ENCODE measurements at regions not wholly inside any gene's neighbourhood (a gene's known extent, or its start where the extent isn't known, plus 50 kb on each side); places are given as distances from the start of the nearest gene placed in this dataset.
"Not testable (repeated sequence)": the region's sequence is repeated elsewhere in the genome, so short reads cannot be mapped to it uniquely, and the experiment has no call there.

GRCh38 chr12:75658901-75659823 lies 147.8 kb upstream of the KRR1 start:
- peak; percentile 78 to 84 for DNase-seq

DNA sequence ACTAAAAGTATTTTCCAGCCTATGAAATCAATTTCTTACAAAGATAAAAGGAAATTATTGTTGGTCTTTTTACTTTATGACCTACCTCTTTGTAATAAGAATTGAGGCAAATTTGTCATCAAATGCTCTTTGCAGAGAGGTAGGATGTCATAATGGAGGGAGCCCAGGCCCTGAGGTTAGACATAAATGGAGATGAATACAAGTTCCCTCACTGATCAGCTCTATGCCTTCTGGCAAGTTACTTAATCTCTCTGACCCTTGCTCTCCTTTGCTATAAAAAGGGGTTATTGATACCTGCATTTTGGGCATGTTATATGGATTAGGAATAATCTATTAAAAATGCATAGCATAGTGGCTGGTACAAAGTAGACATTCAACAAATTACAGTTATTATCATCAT lies 146.9 kb upstream of the KRR1 start:
- peak in 1 of 2 experiments; percentile 60 for DNase-seq

GRCh38 chr12:75657831-75658230 lies 146.4 kb upstream of the KRR1 start:
- DNase-seq, result no peak

- not testable (repeated sequence) for DNase-seq
These were observed 145.9 kb upstream of the KRR1 start for GRCh38 chr12:75657354-75657753.

DNA sequence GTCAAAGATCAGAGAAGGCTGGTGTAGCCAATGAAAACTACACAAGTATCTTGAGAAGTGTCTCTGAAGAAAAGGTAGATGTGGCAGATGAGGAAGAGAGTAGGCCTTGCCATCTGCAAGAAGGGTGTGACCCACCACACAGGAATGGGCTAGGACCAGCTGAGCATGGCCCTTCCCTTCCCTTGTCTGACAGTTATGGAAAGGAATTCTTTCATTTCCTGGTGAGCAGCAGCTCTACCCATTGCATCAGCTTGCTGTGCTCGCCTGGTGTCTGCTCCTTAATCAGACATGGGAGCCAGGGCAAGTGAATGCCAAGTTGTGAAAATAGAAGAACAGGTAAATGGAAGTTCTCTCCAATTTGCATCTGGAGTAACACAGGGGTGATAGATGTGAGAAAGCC lies 145.2 kb upstream of the KRR1 start:
- no peak for DNase-seq

GRCh38 chr12:75656210-75656609 lies 144.8 kb upstream of the KRR1 start:
- no peak for DNase-seq

- no peak for DNase-seq
These were observed 144.0 kb upstream of the KRR1 start for GRCh38 chr12:75655315-75655806.

- DNase-seq, result no peak
These were observed 139.9 kb upstream of the KRR1 start for GRCh38 chr12:75651342-75651695.

- no peak for DNase-seq
These were observed 139.4 kb upstream of the KRR1 start for GRCh38 chr12:75650595-75651341.

DNA sequence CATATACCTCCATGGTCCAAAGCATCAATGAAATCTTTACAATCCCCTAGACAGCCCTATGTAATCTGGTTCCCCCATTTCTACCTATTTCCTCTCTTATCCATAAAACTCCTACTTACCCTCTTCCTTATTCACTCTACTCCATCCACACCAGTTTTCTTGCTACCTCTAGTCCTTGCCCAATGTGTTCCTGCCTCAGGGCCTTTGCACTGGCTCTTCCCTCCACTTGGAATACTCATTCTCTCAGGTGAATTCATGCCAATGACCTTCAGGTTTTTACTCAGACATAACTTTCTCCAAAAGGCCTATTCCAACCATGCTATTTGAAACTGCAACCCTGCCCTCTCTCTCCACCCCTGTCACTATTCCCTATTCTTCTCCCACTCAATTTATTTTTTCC lies 138.7 kb upstream of the KRR1 start:
- no peak for DNase-seq

GRCh38 chr12:75648856-75649255 lies 137.4 kb upstream of the KRR1 start:
- DNase-seq, result no peak

GRCh38 chr12:75646329-75647210 lies 135.2 kb upstream of the KRR1 start:
- no peak for DNase-seq

GRCh38 chr12:75644472-75645072 lies 133.2 kb upstream of the KRR1 start:
- no peak for DNase-seq

DNA sequence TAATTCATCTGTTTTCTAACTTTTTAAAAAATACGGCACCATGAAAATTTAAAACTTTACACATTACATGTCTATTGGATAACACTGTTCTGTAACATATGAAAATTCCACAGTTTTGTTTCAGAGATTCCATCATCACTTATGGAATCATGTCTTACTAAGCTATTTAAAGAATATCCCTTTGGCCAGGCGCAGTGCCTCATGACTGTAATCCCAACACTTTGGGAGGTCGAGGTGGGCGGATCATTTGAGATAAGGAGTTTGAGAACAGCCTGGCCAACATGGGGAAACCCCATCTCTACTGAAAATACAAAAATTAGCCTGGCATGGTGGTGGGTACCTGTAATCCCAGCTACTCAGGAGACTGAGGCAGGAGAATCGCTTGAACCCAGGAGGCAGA lies 131.7 kb upstream of the KRR1 start:
- DNase-seq, result not testable (repeated sequence)

GRCh38 chr12:75642226-75642625 lies 130.8 kb upstream of the KRR1 start:
- no peak for DNase-seq

DNA sequence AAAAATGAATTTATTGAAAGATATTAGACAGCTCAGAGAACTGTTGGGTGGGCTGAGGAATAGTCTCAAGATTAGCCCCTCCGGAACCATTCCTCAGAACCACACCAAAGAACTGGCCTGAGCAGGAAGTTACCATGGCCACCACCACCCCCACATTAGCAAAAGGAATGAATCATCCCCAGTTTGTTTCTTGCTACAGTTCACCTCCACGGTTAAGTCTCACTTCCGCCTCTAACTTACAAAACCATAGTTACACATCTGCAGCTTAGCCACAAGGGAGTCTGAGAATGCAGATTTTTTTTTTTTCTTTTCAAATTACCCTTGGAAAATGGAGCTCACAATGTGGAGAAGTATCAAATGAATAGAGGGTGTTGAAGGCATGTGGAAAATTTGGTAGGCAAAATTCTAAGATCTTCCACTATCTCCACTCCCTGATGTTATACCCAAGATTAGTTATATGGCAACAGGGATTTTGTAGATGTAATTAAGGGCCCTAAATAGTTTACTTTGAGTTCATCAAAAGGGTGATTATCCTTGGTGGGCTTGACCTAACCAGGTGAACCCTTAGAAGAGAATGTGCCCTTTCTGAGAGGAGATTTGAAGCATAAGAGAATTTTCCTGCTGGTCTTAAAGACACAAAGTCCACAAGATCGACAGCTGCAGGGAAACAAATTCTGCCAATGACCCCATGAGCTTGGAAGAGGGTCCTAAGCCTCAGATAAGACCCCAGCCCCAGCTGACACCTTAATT lies 129.8 kb upstream of the KRR1 start:
- no peak for DNase-seq

DNA sequence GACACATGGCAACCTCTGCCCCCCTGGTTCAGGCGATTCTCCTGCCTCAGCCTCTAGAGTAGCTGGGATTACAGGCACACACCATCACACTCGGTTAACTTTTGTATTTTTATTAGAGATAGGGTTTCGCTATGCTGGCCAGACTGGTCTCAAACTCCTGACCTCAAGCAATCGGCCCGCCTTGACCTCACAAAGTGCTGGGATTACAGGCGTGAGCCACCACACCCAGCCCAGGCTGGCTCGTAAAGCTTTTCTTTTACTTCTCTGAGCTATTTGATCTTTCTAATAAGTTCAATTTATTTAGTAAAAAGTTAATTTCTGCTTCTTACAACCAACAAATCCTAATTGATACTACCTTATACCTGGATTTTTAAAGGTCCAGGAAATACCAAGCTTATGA lies 127.4 kb upstream of the KRR1 start:
- DNase-seq, result no peak

GRCh38 chr12:75636607-75637006 lies 125.2 kb upstream of the KRR1 start:
- no peak for DNase-seq

- DNase-seq, result no peak
These were observed 124.4 kb upstream of the KRR1 start for GRCh38 chr12:75635606-75636444.
